Stimulated activated CD8-positive, alpha-beta memory T cell treated with anti-CD3 and anti-CD28 coated beads, Interleukin-15, amount 100 ng/mL, for 4 hours (primary cell): ENCODE measurements at regions not wholly inside any gene's neighbourhood (a gene's known extent, or its start where the extent isn't known, plus 50 kb on each side); places are given as distances from the start of the nearest gene placed in this dataset.

ENCODE experiments used
- DNase-seq, 2 donors: peaks; one replicate each; pipeline ENCODE4 v3.0.0-alpha.2; 2020; ENCODE audit warnings: low read depth in 2 of 2

DNA sequence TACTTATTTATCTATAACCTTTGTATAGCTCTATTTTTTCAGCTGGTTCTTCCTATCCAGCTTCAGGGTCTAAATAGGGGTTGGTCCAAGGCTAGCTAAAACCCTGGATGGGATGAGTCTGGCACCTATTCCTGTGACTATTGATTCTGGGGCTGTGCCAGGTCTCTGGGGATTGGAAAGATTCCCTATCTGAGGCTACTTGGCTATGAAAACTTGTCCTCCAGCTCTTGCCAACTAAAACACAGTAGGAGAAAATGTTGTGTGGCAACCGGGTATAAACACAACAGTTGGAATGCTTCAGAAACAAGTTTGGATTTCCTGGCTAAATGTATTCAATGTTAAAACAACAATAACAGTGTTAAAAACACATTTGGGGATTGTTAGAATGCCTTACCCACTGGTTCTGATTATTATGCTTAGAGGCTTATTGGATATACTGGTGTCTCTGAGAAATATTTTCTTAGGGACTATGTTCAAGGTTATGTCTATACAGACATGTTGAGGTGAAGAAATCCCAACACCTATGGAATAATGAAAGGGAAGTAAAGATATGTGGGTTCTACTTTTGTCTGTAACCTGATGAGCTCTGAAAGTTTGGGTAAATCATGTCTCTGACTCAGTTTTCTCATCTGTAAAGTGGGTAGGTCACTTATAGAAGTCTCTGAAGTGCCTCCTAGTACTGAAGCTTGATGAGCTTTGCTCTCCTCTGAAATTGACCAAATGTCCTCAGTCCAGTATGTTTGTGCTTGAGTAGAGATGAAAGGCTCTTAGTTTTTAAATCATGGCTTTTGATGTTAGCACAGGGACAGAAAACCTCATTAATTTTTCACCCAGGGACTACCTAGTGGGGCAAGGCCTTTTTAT, 460.7 kb downstream of the MTX2 start:
- DNase-seq, result no peak

- DNase-seq, result no peak
Observed at GRCh38 chr2:176732780-176733179, 463.5 kb downstream of the MTX2 start.

DNA sequence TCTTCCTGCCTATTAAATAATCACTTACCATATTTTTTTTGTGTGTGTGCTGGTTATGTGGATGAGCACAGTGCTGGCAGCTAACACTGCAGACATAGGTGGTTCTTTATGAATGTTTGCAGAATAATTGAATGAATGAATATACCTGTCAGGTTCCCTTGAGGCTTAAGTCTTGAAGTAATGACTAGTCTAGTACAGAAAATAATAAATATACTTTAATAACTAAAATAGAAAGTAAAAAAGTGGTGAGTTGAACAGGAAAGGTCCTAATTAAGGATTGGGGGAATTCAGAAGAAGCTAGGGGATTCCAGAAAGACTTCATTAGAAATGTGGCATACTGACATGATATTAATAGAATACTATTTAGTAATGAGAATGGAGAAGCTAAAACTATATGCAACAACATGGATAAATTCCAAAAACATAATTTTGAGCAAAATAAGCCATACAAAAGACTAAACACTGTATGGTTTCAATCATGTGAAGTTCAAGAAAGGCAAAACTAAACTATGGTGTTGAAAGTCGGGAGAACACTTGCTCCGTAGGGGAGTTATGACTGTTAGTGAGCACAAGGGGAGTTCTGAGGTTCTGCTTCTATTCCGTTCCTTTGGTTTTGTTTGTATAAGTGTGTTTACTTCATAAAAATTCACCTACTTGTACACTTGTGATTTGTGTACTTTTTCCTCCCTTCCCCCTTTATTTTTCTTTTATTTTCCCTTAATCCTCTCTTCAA, 464.6 kb downstream of the MTX2 start:
- no peak for DNase-seq

GRCh38 chr2:176734868-176735267, 465.6 kb downstream of the MTX2 start:
- DNase-seq, result no peak

- DNase-seq, result no peak
Observed at GRCh38 chr2:176742271-176742670, 470.3 kb upstream of the HNRNPA3 start.

- DNase-seq, result no peak
Observed at GRCh38 chr2:176743671-176744070, 468.9 kb upstream of the HNRNPA3 start.

GRCh38 chr2:176744146-176744545, 468.4 kb upstream of the HNRNPA3 start:
- DNase-seq, result no peak

DNA sequence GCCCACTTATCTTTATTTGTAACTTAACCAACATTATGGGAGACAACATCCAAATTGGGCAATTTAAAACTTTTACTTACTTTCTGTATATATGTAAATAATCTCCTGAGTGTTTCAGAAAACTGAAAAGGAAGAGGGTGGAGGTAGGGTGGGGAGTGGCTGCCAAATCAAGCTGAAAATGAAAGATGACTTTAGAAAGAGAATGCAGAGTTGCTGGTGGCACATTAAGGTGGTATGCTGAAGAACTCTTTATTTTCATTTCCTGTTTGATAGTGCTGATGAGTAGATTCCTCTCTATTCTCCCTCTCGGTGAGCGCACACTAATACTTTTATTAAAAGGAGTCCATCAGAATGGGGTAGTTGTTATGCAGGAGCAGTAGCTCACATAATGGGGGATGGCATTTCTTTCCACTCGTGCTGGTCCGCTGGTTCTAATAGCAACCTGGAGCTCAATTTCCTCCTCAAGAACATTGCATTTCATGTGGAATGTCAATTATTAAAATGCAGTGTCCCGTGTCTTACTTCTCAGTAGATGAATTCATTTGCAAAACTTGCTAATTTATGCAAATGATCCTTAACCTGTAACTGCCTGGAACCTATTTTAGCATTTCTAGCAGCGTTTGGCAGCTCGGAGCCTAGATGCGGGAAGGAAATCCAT, 466.9 kb upstream of the HNRNPA3 start:
- no peak for DNase-seq

- DNase-seq, result no peak
Observed at GRCh38 chr2:176746411-176746810, 466.2 kb upstream of the HNRNPA3 start.

GRCh38 chr2:176747506-176747905, 465.1 kb upstream of the HNRNPA3 start:
- DNase-seq, result no peak

GRCh38 chr2:176747928-176748327, 464.7 kb upstream of the HNRNPA3 start:
- no peak for DNase-seq

GRCh38 chr2:176748662-176749061, 463.9 kb upstream of the HNRNPA3 start:
- DNase-seq, result no peak

- DNase-seq, result no peak
Observed at GRCh38 chr2:176751314-176752227, 461.0 kb upstream of the HNRNPA3 start.

GRCh38 chr2:176752295-176752694, 460.3 kb upstream of the HNRNPA3 start:
- DNase-seq, result no peak

DNA sequence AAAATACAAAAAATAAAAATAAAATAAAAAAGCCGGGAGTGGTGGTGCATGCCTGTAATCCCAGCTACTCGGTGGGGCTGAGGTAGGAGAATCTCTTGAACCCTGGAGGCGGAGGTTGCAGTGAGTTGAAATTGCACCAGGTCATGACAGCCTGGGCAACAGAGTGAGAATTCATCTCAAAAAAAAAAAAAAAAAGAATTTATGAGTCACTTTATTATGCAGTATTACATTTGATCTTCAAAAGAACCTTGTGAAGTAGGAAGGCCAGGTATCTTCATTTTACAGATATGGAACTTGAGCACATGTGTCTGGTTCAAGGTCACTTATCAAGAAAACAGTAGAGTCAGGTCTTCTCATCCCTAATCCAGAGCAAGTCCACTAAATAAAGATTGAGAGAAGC, 459.4 kb upstream of the HNRNPA3 start:
- no peak for DNase-seq

DNA sequence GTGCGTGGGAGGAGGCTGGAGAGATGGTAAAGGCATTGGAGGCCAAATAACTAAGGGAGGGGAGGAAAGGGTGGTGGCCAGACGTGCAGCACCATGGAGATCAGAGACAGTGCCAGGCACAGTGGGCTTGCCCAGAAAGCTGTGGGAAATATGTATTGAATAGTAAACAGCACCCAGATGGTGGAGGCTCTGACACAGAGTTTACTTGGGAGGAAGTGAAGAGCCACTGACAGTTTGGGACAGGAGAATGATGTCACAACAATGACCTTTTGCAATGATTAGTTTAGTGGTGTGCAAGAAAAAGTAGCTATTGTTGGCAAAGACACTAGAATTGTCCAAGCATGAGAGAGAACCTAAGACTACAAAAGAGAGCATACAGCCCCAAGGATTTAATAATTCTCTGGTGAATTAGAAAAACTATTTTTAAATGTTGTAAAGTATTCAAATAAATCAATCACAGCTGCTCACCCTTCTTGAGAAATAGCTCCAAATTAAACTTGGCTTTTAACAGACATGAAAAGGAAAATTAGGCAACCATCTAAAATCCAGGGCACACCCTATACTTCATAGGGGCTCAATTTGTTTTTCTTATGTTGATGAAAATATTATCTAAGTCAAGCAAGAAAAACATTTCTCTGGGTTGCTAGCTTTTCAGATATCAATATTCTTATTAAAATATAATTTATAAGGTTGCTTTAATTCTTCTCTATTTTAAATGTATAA, 458.7 kb upstream of the HNRNPA3 start:
- no peak for DNase-seq

GRCh38 chr2:176755537-176756135, 457.0 kb upstream of the HNRNPA3 start:
- DNase-seq, result no peak

DNA sequence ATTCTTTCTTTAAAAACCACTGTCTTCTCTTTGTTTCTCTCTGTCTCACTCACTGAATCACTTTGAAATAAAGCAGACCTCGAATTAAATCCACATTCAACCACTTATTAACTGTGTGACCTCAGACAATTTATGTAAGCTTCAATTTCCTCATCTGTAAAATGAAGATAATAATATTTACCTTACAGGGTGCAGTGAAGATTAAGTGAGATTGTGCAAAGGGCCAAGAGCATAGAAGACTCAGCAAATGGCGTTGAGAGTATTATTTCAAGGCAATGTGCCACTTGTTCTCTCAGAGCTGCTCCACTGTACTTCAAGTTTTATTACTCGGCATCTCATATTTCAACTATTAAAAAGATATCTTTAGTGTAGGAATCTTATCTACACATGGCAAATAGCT, 454.2 kb upstream of the HNRNPA3 start:
- no peak for DNase-seq

- no peak for DNase-seq
Observed at GRCh38 chr2:176760439-176760838, 452.2 kb upstream of the HNRNPA3 start.

GRCh38 chr2:176763130-176763529, 449.5 kb upstream of the HNRNPA3 start:
- no peak for DNase-seq
